ENCODE measurements at regions not wholly inside any gene's neighbourhood (a gene's known extent, or its start where the extent isn't known, plus 50 kb on each side); places are given as distances from the start of the nearest gene placed in this dataset.
"Not testable (repeated sequence)": the region's sequence is repeated elsewhere in the genome, so short reads cannot be mapped to it uniquely, and the experiment has no call there.

DNA sequence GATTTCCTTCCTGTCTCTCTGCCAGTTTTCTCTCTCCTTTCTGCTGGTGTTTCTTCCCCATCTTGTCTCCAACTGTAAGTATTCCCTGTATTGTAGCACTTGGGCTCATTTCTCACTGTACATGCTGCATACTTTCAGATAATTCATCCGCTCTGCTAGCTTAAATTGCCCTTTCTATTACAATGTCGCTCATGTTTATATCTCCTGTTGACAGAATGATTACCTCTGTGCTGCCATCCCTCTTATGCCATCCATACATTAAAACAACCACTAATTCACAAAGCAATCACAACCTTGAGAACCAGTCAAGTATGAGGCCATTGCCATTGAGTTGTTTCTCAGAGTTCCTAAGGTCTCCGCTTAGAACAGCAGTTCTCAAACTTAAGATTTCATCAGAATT lies 107.5 kb upstream of the SOX2 start:
- DNase-seq: no peak

DNA sequence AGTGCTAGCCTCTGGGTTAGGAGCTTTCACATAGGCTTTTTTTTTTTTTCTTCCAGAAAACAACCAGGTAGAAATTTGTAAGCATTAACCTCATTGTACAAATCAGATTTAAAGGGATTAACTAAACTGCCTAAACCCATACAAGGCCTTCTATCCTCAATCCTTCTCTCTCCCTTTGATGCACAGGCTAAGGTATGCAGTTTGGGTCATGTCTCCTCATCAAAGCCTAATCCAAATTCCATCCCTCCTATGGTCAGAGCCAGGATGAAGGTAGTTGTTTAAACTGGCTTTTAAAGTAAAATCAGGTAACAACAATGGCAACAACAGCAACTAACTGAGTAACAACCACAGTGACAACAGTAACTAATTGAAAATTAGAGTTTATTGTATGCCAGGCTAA lies 115.6 kb upstream of the SOX2 start:
- no peak for DNase-seq

DNA sequence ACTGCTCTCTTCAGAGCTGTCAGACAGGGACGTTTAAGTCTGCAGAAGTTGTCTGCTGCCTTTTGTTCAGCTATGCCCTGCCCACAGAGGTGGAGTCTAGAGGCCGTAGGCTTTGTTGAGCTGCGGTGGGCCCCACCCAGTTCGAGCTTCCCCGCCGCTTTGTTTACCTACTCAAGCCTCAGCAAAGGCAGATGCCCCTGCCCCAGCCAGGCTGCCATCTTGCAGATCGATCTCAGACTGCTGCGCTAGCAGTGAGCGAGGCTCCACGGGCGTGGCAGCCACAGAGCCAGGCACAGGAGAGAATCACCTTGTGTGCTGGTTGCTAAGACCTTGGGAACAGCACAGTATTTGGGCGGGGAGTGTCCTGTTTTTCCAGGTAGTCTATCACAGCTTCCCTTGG lies 120.8 kb upstream of the SOX2 start:
- not testable (repeated sequence) for DNase-seq

DNA sequence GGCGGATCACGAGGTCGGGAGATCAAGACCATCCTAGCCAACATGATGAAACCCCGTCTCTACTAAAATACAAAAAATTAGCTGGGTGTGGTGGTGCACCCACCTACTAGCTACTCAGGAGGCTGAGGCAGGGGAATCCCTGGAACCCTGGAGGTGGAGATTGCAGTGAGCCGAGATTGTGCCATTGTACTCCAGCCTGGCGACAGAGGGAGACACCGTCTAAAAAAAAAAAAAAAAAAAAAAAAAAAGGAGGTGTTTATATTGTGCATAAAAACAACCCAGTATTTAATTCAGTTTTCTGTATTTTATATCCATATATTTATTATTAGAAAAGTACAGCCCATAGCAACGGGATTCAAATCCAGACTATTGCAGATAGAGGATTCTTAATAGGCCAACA lies 129.1 kb upstream of the SOX2 start:
- no peak for DNase-seq

DNA sequence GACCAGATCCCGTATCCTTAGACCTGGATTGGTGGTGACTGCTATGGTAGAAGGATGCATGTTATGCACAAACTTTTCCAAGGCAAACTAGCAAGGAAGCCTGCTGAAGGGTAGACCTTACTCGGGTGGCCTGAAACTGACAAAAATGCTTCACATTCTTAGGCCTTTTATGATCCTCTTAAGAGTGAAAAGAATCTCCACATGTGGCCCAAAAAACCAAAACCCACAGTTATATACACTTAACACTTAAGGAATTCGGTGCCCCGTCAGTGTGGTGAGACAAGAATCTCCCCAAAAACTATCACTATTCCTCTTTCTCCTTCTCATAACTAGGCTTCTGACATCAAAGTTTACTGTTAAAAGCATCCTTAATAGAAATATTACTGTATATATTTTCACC lies 130.1 kb upstream of the SOX2 start:
- no peak for DNase-seq

DNA sequence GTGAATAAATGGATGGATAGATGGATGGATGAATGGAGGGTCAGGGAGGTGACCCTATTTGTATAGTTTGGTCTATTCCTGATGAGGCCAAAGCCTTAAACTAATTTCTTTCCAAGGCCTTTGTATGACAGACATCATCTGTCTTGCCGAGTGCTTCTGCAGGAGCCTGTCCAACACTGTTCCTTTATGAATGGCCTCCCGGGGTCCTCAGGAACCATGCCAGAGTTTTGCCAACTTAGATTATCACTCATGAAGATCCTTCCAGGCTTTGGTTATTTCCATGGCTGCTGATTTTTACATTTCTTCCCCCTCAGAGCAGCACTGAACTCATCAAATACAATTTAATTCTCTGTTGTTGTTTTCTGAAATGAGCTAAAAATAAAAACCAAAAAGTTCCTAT lies 133.0 kb upstream of the SOX2 start:
- no peak for DNase-seq

DNA sequence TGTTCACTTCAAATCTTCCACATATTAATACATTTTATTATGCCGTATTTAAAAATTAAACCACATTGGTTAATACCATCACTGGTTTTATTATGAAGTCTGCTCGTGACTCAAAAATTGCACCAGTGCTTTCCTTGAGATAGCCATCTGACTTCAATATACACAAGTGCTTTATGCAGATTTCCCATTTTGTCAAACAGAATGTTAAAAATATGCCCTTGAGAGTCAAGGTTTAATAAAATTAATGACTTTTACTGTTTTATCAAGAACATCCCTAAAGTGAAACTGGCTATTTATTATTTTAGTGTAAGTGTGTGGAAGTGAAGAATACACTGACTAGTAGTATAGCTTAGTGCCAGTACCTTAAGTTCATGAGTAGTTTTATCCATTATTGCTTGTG lies 139.3 kb upstream of the SOX2 start:
- DNase-seq: no peak

DNA sequence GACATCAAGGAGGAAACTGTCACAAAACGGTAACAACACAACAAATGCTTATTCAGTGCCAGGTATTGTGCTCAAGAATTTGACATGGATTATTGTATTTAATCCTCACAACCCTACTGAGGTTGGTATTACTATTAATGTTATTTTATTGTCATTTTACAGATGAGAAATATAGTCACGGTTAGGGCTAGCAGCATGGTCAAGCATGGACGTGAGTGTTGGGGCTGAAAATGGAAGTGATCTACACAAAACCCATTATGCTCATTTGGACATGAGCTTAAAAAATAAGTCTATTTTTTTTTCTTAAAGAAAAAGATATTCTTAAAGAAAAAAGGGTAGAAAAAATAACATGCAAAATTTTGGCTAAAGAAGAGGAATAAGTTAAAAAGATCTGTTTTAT lies 141.3 kb upstream of the SOX2 start:
- no peak for DNase-seq

DNA sequence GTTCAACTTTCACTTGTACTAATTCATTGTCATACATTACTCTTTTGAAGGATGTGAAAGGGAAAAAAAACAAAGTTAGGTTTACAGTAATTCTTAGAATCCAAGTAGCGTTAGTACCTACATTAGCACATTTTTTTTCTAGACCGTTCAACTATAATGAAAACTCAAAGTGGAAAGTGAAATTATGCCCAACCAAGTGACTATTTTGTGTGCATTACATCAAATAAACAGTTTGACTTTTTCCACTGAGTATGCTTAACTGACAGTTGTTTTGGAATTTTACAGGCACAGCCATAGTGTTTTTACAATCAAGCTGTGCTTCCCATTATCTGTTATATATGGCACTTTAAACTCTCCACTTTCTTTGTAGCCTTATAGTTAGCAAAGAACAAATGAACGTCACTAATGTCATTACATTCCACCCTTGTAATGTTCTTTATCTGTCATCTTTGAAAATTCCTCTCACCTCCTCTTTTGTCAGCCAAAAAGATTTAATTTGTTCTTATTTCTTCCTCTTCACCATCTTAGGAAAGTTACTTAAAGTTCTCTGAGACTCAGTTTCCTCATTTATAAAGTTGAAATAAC lies 142.3 kb upstream of the SOX2 start:
- no peak for DNase-seq

DNA sequence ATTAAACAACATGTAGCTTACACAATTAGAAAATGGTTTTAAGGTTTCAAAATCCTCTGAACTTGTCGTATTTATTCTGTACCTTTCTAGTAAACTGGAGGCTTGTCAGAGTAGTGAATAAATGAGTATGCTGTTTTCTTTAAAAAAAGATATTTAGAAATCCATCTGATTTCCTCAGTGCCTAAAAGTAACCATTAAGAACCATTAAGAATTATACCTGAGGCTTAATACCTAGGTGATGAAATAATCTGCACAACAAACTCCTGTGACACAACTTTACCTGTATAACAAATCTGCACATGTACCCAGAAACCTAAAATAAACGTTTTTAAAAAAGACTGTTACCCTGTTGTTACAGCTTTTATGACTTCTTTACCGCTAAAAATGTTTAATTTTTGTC lies 143.0 kb upstream of the SOX2 start:
- no peak for DNase-seq

DNA sequence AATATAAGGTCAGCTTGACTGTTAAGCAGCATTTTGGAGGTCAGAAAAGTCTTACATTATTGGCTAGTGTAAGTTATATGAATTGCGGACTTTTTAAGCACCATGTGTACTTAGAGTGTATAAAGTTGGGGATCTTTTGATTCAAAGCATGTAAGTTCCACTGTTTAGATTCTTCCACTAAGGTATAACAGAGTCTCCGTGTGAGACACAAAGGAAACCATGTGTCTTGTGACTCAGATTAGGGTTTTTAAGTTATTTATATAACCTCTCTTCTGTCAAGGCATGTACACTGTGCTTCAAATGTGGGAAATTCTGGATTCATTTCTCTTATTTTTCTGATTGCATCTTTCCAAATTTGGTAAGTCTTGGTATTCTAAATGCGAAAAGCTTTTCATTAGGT lies 143.5 kb upstream of the SOX2 start:
- no peak for DNase-seq

DNA sequence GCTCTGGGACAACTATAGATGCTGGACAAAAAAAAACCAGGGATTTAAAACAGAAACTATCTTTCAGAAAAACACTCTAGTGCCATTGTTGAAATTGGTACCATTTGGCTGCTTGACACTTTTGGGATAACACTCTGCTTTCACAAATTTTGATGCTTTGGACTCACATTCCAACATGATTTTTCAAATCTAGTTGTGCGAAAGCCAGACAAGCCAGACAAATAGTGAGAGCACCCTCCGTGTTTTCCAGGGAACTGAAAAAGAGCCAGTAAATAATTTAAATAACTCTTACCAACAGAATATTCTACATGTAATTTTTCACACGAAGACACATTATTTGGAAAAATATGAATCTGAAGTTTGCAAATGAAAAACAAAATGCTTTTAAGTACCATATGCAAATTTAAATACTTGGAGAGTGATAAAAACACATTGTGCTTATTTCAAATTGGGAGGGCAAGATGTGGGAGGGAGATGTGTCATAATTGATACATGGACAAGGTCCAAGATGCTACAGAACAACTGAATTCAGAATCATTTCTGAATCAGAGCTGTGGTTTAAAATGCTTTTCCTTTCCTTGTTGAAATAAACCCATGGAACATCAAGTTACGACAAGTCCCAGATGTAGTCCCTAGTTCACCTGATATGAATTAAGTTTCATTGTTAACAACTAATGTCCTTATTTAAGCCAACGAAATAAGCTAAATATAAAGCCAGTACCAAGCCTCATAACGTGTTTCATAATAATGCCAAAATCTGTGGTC lies 144.2 kb upstream of the SOX2 start:
- DNase-seq: no peak

DNA sequence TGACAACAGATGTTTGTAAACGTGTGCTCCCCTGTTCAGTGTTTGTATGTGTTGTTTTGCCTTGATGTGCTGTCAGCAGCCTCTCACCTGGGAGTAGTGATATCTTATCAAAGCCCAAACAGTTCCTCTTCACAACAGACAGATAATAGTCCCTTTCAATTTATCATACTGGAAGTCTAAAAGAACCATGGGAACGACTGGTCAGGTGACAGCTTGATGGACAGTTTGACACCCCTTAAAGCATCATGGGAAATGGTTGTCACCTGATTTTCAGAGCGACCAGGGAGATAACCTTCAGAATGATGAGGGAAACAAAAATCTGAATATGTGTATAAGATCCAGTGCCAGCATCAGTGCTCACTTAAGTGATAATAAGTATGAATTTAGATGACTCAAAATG lies 146.3 kb upstream of the SOX2 start:
- no peak for DNase-seq

DNA sequence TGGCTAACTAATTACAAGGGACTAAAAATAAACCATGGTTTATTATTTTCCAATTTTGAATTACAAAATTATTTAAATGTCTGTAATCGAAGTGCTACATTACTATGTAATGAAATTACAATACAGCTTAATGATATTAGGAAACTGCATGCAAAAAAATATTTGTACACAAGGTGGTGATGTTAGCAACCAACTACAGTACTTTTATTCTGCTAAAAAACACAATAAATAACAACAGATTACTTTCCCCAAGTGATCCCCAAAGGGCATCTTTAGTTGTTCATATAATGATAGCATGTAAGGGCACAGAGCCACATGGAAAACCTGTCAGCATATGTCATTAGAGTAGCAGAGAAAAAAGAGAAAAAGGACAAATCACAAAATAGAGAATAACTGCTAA lies 147.5 kb upstream of the SOX2 start:
- no peak for DNase-seq

DNA sequence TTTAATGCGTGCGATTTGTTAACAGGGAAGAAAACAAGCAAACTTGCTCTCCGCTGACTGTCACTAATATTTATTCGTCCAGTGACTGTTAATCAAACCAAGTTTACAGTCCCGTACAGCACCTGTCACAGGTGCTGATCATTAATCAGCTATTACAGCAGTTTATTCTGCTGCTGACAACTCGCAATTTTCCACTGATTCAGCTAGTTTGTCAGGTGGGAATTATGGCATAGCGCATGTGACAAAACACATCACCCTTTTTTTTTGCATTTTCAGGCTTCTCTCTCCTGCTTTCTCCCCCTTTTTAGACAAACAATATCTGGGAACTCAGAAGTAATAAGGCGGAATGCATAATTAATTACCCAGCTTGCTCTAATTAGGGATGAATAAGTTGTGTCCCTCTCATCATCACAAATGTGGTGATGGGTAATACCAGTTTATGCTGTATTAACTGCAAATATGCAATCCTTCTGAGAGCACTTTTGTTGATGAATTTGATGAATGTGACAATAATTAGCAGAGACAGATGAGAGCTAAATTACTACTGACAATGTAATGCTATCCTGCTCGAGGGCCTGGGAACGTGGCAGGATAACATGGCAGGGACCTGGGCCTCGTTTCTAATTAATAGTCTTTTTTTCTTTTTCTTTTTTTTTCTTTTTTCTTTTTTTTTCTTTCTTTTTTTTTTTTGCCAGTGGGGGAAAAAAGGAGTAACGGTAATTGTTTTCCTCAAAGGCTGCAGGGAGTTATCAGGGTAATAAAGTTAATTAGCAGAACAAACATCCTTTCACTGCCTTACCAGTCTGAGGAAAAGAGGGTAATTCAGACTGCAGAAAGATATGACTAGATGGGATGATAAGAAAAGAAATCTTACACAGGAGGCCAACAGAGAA lies 150.3 kb upstream of the SOX2 start:
- DNase-seq: no peak

DNA sequence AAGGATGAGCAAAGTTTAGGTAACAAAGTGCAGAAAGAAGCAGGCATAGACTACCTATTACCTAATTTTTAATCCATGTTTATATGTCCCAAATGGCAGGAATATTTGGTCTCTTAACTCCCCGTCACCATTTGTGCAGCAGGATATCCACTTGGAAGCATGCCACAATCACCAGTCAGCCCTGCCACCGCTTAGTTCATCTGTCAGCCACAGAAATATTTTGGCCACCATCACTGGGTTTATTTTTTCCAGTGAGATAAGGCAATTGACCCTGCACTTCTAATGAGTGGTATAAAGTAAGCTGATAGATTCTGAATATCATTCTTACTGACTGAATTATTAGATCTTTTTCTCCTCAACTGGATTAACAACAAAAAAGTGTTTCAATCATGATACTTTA lies 152.9 kb upstream of the SOX2 start:
- DNase-seq: no peak

DNA sequence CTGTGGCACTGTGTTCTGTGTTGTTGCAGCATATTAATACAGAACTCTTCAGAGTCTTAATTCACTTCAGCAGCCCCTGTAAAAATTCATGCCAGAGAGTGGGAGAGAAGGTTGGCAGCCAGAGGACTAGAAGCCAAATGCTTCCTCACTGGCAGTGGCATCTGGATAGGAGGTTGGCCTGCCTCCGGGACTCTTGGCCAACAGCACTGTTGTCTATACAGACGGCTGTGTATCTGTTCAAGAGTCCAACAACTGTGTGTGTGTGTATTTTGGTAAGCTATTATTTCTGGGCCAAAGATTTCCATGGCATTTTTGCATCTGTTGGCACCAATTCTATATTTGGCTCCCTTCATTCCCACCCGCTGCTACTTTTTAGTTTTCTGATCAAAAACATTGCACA lies 156.0 kb upstream of the SOX2 start:
- DNase-seq: no peak

DNA sequence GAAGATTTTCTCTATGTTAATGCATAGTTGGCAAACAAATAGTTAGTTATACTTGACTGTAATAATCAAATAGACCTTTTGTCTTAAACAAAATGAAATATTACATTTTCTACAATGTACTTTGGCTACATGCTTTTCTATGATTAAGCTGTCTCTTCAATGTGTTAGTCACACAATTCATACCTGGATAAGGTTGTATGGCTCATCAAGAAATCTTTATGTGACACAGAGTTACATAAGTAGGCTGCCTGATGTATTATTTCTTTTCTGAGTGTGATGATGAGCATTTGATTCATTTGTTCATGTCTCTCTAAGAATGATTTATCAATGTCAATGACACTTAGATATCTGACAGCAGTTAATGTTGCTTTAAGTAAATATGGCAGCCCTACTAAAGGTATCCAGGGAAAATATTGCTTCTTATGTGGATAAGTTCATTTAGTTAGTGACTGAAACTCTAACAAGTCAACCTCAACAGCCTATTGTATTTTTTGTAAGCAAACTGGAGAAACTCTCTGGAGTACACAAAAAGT lies 157.4 kb upstream of the SOX2 start:
- DNase-seq: no peak

DNA sequence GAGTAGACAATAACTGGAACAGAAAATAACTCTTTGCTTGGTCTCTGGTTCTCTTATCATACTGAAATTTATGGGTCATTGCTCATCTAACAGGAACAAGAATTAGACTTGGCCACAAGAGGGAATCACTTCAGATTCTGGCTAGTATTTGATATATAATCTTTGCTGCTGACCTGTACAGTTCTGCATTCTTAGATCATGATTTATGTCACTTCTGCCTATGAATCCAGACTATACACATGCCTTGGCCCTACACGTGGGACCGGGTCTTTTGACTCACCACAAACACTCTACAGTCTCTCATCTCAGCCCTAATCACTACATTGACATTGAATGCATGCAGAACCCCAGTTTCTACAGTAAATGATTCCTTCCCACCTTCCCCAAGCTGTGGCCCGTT lies 162.5 kb upstream of the SOX2 start:
- DNase-seq: no peak

DNA sequence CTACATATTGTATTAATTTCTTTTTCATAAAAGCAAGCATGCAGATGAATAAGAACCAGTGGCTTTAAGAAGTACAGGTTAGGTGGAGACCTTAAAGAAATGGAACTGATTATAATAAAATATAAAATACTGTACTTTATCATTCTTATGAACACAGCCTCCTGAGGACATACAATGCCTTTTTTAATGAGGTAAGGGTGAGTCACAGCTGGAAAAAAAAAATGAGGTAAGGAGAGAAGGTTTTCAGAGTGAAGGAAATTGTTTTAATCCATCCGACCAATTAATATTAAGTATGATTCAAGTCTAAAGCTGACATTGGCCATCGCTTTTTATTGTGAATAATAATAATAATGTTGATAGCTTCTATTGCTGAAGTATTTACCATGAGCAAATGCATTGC lies 170.3 kb upstream of the SOX2 start:
- DNase-seq: no peak

DNA sequence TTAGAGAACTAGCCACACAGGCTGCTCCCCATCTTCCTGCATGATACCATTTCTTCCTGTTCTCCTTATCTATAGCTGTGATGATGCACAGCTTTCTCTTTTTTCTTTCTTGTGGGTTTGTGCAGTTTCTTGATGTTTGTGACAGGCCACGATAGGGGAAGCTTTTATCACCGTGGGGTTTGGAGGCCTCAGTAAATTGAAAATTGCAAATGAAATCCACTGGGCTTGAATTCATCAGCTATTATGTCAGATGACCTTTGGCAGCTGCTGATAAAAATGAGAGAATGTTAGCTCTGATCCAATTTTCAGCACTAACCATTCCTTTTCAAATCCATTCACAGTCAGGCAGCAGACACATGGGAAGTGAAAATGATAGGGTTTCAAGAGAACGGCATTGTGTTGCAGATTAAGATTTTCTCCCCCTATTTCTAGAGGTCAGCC lies 176.9 kb upstream of the SOX2 start:
- DNase-seq: no peak

DNA sequence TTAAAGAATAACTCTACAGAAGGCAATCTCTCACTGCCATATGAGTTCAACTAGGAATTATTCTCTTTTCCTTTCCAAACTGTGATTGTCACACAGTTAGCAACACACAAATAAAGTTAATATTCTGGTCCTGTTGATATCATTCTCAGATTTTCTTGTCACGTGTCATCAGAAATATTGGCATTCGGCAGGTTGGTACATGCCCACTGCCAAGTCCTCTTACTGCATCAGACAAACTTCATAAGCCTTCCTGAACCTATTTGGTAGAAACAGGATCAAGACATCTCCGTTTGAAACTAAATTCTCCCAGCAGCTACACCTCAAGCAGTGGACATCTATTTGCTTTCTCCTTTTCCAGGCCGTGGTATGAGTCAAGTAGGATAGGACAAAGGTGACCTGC lies 177.9 kb upstream of the SOX2 start:
- DNase-seq: no peak

DNA sequence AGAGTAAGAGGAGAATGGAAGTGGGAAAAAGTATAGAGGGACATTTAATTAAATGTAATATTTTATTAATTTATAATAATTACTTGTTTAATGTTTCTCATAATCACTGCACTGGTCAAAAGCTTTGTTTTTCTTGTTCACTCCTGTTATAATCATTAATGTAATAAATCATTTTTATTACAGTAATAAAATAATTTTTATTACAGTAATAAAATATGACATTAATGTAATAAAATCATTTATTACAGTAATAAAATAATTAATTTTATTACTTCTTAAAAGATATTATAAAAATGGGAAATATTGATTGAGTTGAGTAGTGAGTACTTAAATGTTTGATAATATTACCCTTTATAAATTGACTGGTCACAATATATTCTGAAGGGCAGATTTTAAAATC lies 181.1 kb upstream of the SOX2 start:
- no peak for DNase-seq

DNA sequence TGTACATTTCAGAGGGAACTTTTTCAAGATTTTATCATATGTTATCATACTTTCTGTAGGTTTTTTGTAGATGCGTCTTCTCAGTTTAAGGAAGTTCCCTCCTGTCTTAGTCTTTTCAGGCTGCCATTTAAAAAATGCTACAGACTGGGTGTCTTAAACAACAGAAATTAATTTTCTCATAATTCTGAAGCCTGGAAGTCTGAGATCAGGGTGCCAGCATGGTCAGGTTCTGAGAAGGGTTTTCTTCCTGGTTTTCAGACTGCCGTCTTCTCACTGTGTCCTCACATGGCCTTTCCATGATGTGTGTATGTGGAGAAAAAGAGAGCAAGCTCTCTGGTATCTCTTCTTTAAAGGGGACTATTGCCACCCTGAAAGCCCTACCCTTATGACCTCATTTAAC lies 189.9 kb upstream of the SOX2 start:
- DNase-seq: no peak

Measured in NCI-H187 treated with DMSO at 0.1 percent for 48 hours (cell line).